ENCODE measurements at regions not wholly inside any gene's neighbourhood (a gene's known extent, or its start where the extent isn't known, plus 50 kb on each side); places are given as distances from the start of the nearest gene placed in this dataset.

DNA sequence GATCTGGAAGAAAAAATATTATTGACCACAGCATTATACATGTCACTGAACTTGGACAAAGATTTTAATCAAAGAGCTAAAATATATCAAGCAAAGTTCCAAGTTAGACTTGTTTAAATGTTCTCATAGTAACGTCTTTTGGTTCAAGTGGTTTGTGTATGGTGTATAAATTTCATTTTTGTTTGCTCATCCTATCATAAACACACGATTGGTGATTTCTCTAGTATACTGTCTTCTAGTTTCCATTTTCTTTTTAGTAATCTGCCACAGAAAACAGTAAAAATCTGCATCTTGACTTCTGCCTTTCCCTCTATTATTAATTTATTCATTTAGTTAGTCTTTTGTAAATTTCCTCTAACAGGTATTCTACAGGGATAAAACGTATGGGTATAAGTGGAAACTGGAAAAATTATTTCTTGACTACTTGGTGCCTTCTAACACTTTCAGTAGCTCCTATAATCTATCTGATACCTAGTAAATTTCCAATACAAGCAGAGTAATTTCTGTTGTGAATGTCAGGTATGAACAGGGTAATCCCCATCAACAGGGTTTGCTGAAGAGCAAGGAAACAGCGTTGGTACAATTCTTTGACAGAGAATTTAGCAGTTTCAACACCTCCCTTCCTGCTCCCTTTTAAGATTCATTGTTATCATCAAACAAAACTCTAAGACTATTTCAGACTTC lies 268.0 kb downstream of the PTPRC start:
- no peak overlapping the region; the same call in 1 of the 2 replicates for H3K4me3 ChIP-seq (ENCODE audit: low read depth, low read length)
- TF ChIP-seq, protein P1, sequence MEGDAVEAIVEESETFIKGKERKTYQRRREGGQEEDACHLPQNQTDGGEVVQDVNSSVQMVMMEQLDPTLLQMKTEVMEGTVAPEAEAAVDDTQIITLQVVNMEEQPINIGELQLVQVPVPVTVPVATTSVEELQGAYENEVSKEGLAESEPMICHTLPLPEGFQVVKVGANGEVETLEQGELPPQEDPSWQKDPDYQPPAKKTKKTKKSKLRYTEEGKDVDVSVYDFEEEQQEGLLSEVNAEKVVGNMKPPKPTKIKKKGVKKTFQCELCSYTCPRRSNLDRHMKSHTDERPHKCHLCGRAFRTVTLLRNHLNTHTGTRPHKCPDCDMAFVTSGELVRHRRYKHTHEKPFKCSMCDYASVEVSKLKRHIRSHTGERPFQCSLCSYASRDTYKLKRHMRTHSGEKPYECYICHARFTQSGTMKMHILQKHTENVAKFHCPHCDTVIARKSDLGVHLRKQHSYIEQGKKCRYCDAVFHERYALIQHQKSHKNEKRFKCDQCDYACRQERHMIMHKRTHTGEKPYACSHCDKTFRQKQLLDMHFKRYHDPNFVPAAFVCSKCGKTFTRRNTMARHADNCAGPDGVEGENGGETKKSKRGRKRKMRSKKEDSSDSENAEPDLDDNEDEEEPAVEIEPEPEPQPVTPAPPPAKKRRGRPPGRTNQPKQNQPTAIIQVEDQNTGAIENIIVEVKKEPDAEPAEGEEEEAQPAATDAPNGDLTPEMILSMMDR (IDR thresholded peaks at IDR 0.05; ENCODE audit: insufficient read depth, low read depth, low read length, missing control alignments): no peak
- DNase-seq (ENCODE audit: low read depth): no peak

DNA sequence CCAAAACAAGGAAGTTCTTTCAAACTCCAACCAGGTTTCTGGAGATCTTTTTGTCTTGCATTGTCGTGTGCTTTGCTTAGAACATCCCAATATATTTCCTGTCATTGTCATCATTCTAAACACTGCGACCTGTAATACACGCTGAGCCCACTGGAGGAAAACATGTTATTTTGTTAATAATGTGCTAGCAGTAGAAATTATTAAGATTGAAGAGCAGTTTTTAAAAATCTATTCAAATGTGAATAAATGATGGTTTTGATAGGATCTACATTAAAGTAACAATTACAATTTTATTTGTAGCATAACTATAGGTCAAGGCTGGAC lies 268.5 kb downstream of the PTPRC start:
- TF ChIP-seq, protein P1 (IDR thresholded peaks at IDR 0.05; ENCODE audit: insufficient read depth, low read depth, low read length, missing control alignments): no peak
- H3K4me3 ChIP-seq (ENCODE audit: low read depth, low read length): no peak overlapping the region; the same call in 1 of the 2 replicates
- DNase-seq (ENCODE audit: low read depth): no peak

DNA sequence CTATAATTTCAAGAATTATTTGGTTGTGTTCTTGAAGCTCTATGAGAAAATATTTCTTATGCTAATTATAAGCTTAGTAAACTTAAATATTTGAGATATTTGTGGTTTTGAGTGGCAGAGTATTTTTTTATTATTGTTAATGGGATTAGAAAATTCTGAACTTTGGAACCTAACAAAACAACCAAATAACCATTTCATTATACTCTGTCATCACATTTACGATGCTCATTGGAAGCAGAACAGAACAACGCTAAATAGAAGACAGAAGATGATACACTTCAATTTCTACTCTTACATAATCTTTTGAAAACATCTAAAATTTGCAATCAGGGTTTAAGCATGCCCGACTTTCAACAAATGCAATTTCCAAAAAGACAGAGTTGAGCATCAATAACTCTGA lies 270.2 kb downstream of the PTPRC start:
- no peak for DNase-seq (ENCODE audit: low read depth)
- no peak overlapping the region for H3K4me3 ChIP-seq (ENCODE audit: low read depth, low read length)
- TF ChIP-seq, protein P1 (IDR thresholded peaks at IDR 0.05; ENCODE audit: insufficient read depth, low read depth, low read length, missing control alignments): no peak

DNA sequence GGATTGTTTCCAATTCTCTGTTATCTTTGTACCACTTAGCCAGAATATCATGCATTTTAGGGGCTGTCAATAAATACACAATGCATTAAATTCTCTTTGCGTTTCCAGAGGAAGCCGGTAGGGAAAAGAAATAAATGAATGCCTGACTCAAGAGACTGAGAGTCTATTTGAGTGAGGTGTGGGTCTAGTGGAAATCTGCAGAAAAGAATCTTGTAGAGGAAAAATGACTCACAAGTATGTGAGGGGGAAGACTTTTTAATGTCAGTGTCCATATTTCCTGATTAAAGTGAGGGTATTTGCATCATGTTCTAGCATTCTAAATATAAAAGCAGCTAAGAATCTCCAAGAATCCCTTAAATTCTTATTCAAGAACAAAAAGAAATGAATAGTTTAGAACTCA lies 271.1 kb downstream of the PTPRC start:
- no peak for DNase-seq (ENCODE audit: low read depth)
- no peak overlapping the region for H3K4me3 ChIP-seq (ENCODE audit: low read depth, low read length)
- TF ChIP-seq, protein P1 (IDR thresholded peaks at IDR 0.05; ENCODE audit: insufficient read depth, low read depth, low read length, missing control alignments): no peak

DNA sequence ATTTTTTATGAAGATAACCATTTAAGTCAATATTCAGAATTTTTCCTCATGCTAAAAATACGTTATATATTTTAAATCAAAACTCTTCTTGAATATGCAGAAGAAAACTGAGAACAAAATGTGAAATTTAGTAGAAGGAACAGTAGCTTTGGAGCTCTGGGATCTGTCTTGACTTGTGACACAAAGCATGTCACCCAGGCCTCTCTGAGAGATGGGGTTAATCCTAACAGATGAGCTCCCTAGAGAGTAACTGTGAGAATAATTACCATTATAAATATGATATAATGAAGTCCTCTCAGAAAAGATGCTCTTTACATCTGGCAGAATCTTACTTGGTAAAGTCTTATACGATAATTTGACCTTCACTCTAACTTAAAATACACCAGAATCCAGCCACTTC lies 272.0 kb downstream of the PTPRC start:
- TF ChIP-seq, protein P1 (IDR thresholded peaks at IDR 0.05; ENCODE audit: insufficient read depth, low read depth, low read length, missing control alignments): no peak
- H3K4me3 ChIP-seq (ENCODE audit: low read depth, low read length): no peak overlapping the region
- no peak for DNase-seq (ENCODE audit: low read depth)

DNA sequence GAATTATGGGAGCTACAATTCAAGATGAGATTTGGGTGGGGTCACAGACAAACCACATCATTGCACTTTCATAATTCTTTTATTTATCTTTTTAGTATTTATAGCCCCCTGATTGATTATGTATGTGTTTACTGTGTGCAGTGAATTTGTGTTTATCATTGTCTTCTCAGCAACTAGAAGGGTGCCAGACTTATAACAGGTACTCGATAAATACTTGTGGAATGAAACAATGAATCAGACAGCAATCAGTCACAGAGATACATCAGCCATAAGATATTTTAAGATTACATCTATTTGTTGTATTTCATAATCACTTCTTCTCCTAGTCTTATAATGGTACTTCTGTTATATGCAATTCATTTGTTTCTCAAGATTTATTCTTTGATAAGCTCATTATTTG lies 273.2 kb downstream of the PTPRC start:
- no peak overlapping the region for H3K4me3 ChIP-seq (ENCODE audit: low read depth, low read length)
- no peak for DNase-seq (ENCODE audit: low read depth)
- TF ChIP-seq, protein P1 (IDR thresholded peaks at IDR 0.05; ENCODE audit: insufficient read depth, low read depth, low read length, missing control alignments): no peak

DNA sequence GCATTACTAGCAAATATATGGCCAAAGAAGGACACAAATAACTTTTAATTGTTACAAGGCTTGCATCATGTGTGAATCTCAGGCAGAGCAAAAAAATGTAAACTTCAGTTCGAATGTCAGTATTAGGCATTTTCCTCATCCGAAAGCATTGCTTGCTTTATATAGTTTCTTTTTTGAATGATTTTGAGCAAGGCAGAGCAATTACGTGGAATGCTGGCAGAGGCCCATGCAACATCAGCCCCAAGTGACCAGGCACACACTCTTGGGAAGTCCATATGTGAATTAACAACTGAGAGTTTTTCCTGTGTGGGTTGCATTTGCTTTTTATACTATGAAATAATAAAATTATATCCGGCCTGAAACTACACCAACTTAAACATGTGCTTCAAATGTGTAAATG lies 274.8 kb downstream of the PTPRC start:
- H3K4me3 ChIP-seq (ENCODE audit: low read depth, low read length): no peak overlapping the region
- TF ChIP-seq, protein P1 (IDR thresholded peaks at IDR 0.05; ENCODE audit: insufficient read depth, low read depth, low read length, missing control alignments): no peak
- no peak for DNase-seq (ENCODE audit: low read depth)

Data from GM12865 (cell line).